ENCODE measurements at regions not wholly inside any gene's neighbourhood (a gene's known extent, or its start where the extent isn't known, plus 50 kb on each side); places are given as distances from the start of the nearest gene placed in this dataset.
"Not testable (repeated sequence)": the region's sequence is repeated elsewhere in the genome, so short reads cannot be mapped to it uniquely, and the experiment has no call there.

GRCh38 chr2:223181561-223181960, 129.6 kb downstream of the KCNE4 start:
- TF ChIP-seq CTCF (IDR thresholded peaks at IDR 0.05) (no peak), EZH2 (IDR thresholded peaks at IDR 0.05) (no peak), EZH2phosphoT487 (IDR thresholded peaks at IDR 0.05) (no peak)
- peaks cover 2% of the 10 kb centered on the region for H3K4me1 Mint-ChIP-seq
- no peak for DNase-seq (ENCODE audit: low spot score)

GRCh38 chr2:223182356-223182755, 130.4 kb downstream of the KCNE4 start:
- Histone ChIP-seq H4K20me1 (ENCODE audit: low read depth) (no peaks in the 10 kb centered on the region), H3K4me2 (no peak overlapping the region), H3K36me3 (no peaks in the 10 kb centered on the region), H3K4me1 (no peaks in the 10 kb centered on the region), H3K79me2 (ENCODE audit: low read depth) (no peaks in the 10 kb centered on the region), H3F3A (ENCODE audit: low read depth) (no peaks in the 10 kb centered on the region), H2AFZ (replicated peaks) (no peak overlapping the region), H3K9ac (no peak overlapping the region), H3K27me3 (no peaks in the 10 kb centered on the region), H3K4me3 (no peak overlapping the region), H3K9me3 (ENCODE audit: low read depth) (no peaks in the 10 kb centered on the region), H3K27ac (no peak overlapping the region)
- Mint-ChIP-seq H3K4me3 (no peak overlapping the region), H3K27ac (no peak overlapping the region), H3K4me1 (peaks cover 4% of the 10 kb centered on the region), H3K27me3 (ENCODE audit: insufficient read depth, low read depth) (no peaks in the 10 kb centered on the region), H3K9me3 (peaks cover 1% of the 10 kb centered on the region), H3K36me3 (no peaks in the 10 kb centered on the region)
- no peak for DNase-seq (ENCODE audit: low spot score)
- no peak for TF ChIP-seq CTCF (IDR thresholded peaks at IDR 0.05)
- no peak for TF ChIP-seq EZH2phosphoT487 (IDR thresholded peaks at IDR 0.05)
- no peak for TF ChIP-seq EZH2 (IDR thresholded peaks at IDR 0.05)

More at GRCh38 chr2:223181561-223181960, 129.6 kb downstream of the KCNE4 start:
- no peak overlapping the region for H3K27ac ChIP-seq
- no peak overlapping the region for H3K27ac Mint-ChIP-seq
- H3K4me3 Mint-ChIP-seq: no peak overlapping the region
- H3K4me3 ChIP-seq: no peak overlapping the region
- no peaks in the 10 kb centered on the region for H3K27me3 Mint-ChIP-seq (ENCODE audit: insufficient read depth, low read depth)
- H3K36me3 ChIP-seq: no peaks in the 10 kb centered on the region
- no peaks in the 10 kb centered on the region for H4K20me1 ChIP-seq (ENCODE audit: low read depth)
- H3K27me3 ChIP-seq: no peaks in the 10 kb centered on the region
- H3K9me3 Mint-ChIP-seq: no peaks in the 10 kb centered on the region
- no peaks in the 10 kb centered on the region for H3K79me2 ChIP-seq (ENCODE audit: low read depth)
- no peaks in the 10 kb centered on the region for H3F3A ChIP-seq (ENCODE audit: low read depth)
- no peak overlapping the region for H2AFZ ChIP-seq (replicated peaks)
- H3K36me3 Mint-ChIP-seq: no peaks in the 10 kb centered on the region
- H3K9ac ChIP-seq: no peak overlapping the region
- no peaks in the 10 kb centered on the region for H3K4me1 ChIP-seq
- H3K4me2 ChIP-seq: no peak overlapping the region
- no peaks in the 10 kb centered on the region for H3K9me3 ChIP-seq (ENCODE audit: low read depth)

- peaks cover 2% of the 10 kb centered on the region for H3K27me3 Mint-ChIP-seq (ENCODE audit: insufficient read depth, low read depth)
- Histone ChIP-seq H2AFZ (replicated peaks) (no peak overlapping the region), H4K20me1 (ENCODE audit: low read depth) (no peaks in the 10 kb centered on the region), H3K9me3 (ENCODE audit: low read depth) (no peaks in the 10 kb centered on the region), H3K27ac (no peak overlapping the region), H3F3A (ENCODE audit: low read depth) (no peaks in the 10 kb centered on the region), H3K27me3 (no peaks in the 10 kb centered on the region), H3K79me2 (ENCODE audit: low read depth) (no peaks in the 10 kb centered on the region), H3K4me3 (no peak overlapping the region), H3K4me1 (peaks cover under 1% of the 10 kb centered on the region), H3K4me2 (no peak overlapping the region), H3K36me3 (no peaks in the 10 kb centered on the region), H3K9ac (no peak overlapping the region)
- peaks cover 17% of the 10 kb centered on the region for H3K4me1 Mint-ChIP-seq
- H3K36me3 Mint-ChIP-seq: no peaks in the 10 kb centered on the region
- no peak overlapping the region for H3K4me3 Mint-ChIP-seq
- peaks cover 3% of the 10 kb centered on the region for H3K9me3 Mint-ChIP-seq
- TF ChIP-seq EZH2 (IDR thresholded peaks at IDR 0.05): no peak
- no peak for TF ChIP-seq EZH2phosphoT487 (IDR thresholded peaks at IDR 0.05)
- DNase-seq (ENCODE audit: low spot score): no peak
- no peak overlapping the region for H3K27ac Mint-ChIP-seq
Measured at GRCh38 chr2:223185638-223186037, 133.6 kb downstream of the KCNE4 start.

GRCh38 chr2:223187256-223187655, 135.3 kb downstream of the KCNE4 start:
- H3K4me2 ChIP-seq: no peak overlapping the region
- no peak overlapping the region for H3K4me3 ChIP-seq
- Mint-ChIP-seq H3K27ac (no peak overlapping the region), H3K27me3 (ENCODE audit: insufficient read depth, low read depth) (peaks cover 4% of the 10 kb centered on the region), H3K4me3 (no peak overlapping the region), H3K4me1 (peaks cover 21% of the 10 kb centered on the region), H3K36me3 (no peaks in the 10 kb centered on the region), H3K9me3 (peaks cover 5% of the 10 kb centered on the region)
- no peaks in the 10 kb centered on the region for H3F3A ChIP-seq (ENCODE audit: low read depth)
- TF ChIP-seq EZH2phosphoT487 (IDR thresholded peaks at IDR 0.05) (no peak), CTCF (IDR thresholded peaks at IDR 0.05) (no peak), EZH2 (IDR thresholded peaks at IDR 0.05) (no peak)
- peaks cover 5% of the 10 kb centered on the region for H3K4me1 ChIP-seq
- no peaks in the 10 kb centered on the region for H3K79me2 ChIP-seq (ENCODE audit: low read depth)
- no peak overlapping the region for H3K9ac ChIP-seq
- H2AFZ ChIP-seq (replicated peaks): no peak overlapping the region
- H3K9me3 ChIP-seq (ENCODE audit: low read depth): no peaks in the 10 kb centered on the region
- H3K36me3 ChIP-seq: no peaks in the 10 kb centered on the region
- no peaks in the 10 kb centered on the region for H4K20me1 ChIP-seq (ENCODE audit: low read depth)
- DNase-seq (ENCODE audit: low spot score): no peak
- H3K27ac ChIP-seq: no peak overlapping the region
- no peaks in the 10 kb centered on the region for H3K27me3 ChIP-seq

GRCh38 chr2:223190561-223191206, 138.7 kb downstream of the KCNE4 start:
- H3K27ac Mint-ChIP-seq: peak overlapping the region; percentile 79

More at GRCh38 chr2:223190561-223191206, 138.7 kb downstream of the KCNE4 start:
- peaks cover 29% of the 10 kb centered on the region for H3K9me3 Mint-ChIP-seq
- H3K27ac ChIP-seq; H3K4me3 ChIP-seq; H3F3A ChIP-seq (ENCODE audit: low read depth); H3K9me3 ChIP-seq (ENCODE audit: low read depth); H3K4me3 Mint-ChIP-seq; H3K36me3 ChIP-seq; H3K79me2 ChIP-seq (ENCODE audit: low read depth); H3K9ac ChIP-seq; H3K36me3 Mint-ChIP-seq; H4K20me1 ChIP-seq (ENCODE audit: low read depth); H3K4me1 ChIP-seq; H3K27me3 ChIP-seq: not testable (repeated sequence)
- peaks cover 11% of the 10 kb centered on the region for H3K27me3 Mint-ChIP-seq (ENCODE audit: insufficient read depth, low read depth)
- H3K4me1 Mint-ChIP-seq: peaks cover 21% of the 10 kb centered on the region
- DNase-seq (ENCODE audit: low spot score): peak; percentile 24
- peak overlapping the region; percentile 63 for H2AFZ ChIP-seq (replicated peaks)
- H3K4me2 ChIP-seq: peak overlapping the region; percentile 38

All from neural progenitor cell (in vitro differentiated cells).